H1 (cell line): ENCODE measurements at regions not wholly inside any gene's neighbourhood (a gene's known extent, or its start where the extent isn't known, plus 50 kb on each side); places are given as distances from the start of the nearest gene placed in this dataset.

Source experiments
- BACH1 ChIP-seq: IDR thresholded peaks from 2 replicates; pipeline ENCODE4 v1.6.1; 2012; ENCODE audit warnings: low read length, improper control_type of control experiment
- CEBPB ChIP-seq: IDR thresholded peaks from 2 replicates; pipeline ENCODE4 v1.6.1; 2012; ENCODE audit warnings: low read depth, low read length
- CTBP2 ChIP-seq: IDR thresholded peaks from 2 replicates; pipeline ENCODE4 v1.7.0; 2011; ENCODE audit warnings: borderline replicate concordance, mild to moderate bottlenecking, moderate library complexity, mixed read lengths, low read length; ENCODE audit not compliant: insufficient read depth, insufficient read length
- EGR1 ChIP-seq: IDR thresholded peaks from 2 replicates; pipeline ENCODE4 v1.6.1; 2011; ENCODE audit warnings: low read depth, low read length, borderline replicate concordance
- GABPA ChIP-seq: IDR thresholded peaks from 2 replicates; pipeline ENCODE4 v1.6.1; 2011; ENCODE audit warnings: mild to moderate bottlenecking, low read length, moderate library complexity, borderline replicate concordance; ENCODE audit not compliant: insufficient read depth
- KDM1A ChIP-seq: fragments of 200-600, 300-600 bp; sonication (generic); IDR thresholded peaks from 2 replicates; pipeline ENCODE4 v1.7.1; 2016; ENCODE audit warnings: mild to moderate bottlenecking, low read length, borderline replicate concordance
- NANOG ChIP-seq: IDR thresholded peaks from 2 replicates; pipeline ENCODE4 v1.6.1; 2011; ENCODE audit warnings: low read length, low read depth, mild to moderate bottlenecking, inconsistent platforms; ENCODE audit not compliant: insufficient read depth, poor library complexity, severe bottlenecking
- SIN3A ChIP-seq, 2 experiments: IDR thresholded peaks in 1 of 2; conservative IDR thresholded peaks in 1 of 2; 2 replicates each; pipeline ENCODE4 v1.6.1; 2011 to 2012; ENCODE audit warnings: low read length in 2 of 2, improper control_type of control experiment in 1 of 2, low read depth in 1 of 2, mild to moderate bottlenecking in 1 of 2
- SP2 ChIP-seq: IDR thresholded peaks from 2 replicates; pipeline ENCODE4 v1.6.1; 2012; ENCODE audit warnings: mild to moderate bottlenecking, low read length, inconsistent platforms
- TF ChIP-seq, protein P1 (sequence below): fragments of 300-600 bp; sonication (generic); IDR thresholded peaks from 2 replicates; pipeline ENCODE4 v1.7.1; 2012; ENCODE audit warnings: low read length, moderate library complexity, mild to moderate bottlenecking, inconsistent platforms; ENCODE audit not compliant: insufficient replicate concordance

DNA sequence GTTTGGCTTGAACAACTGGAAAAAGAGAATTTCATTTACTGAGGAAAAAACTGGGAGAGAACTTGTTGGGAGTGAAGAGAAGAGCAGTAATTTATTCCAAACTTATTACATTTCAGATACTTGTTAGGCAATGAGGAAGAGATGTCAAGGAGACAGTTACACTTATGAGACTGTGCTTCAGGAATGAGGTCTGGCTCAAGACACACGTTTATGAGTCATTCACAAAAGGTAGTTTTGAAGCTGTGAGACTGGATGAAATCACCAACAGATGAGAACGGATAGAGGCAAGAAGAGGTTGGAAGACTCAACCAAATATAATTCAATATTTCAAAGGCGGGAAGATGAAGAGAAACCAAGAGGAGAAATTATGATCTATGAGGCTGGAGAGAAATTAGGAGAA is 70.6 kb upstream of the DEFB112 start (continued):
- TF ChIP-seq, protein P1, sequence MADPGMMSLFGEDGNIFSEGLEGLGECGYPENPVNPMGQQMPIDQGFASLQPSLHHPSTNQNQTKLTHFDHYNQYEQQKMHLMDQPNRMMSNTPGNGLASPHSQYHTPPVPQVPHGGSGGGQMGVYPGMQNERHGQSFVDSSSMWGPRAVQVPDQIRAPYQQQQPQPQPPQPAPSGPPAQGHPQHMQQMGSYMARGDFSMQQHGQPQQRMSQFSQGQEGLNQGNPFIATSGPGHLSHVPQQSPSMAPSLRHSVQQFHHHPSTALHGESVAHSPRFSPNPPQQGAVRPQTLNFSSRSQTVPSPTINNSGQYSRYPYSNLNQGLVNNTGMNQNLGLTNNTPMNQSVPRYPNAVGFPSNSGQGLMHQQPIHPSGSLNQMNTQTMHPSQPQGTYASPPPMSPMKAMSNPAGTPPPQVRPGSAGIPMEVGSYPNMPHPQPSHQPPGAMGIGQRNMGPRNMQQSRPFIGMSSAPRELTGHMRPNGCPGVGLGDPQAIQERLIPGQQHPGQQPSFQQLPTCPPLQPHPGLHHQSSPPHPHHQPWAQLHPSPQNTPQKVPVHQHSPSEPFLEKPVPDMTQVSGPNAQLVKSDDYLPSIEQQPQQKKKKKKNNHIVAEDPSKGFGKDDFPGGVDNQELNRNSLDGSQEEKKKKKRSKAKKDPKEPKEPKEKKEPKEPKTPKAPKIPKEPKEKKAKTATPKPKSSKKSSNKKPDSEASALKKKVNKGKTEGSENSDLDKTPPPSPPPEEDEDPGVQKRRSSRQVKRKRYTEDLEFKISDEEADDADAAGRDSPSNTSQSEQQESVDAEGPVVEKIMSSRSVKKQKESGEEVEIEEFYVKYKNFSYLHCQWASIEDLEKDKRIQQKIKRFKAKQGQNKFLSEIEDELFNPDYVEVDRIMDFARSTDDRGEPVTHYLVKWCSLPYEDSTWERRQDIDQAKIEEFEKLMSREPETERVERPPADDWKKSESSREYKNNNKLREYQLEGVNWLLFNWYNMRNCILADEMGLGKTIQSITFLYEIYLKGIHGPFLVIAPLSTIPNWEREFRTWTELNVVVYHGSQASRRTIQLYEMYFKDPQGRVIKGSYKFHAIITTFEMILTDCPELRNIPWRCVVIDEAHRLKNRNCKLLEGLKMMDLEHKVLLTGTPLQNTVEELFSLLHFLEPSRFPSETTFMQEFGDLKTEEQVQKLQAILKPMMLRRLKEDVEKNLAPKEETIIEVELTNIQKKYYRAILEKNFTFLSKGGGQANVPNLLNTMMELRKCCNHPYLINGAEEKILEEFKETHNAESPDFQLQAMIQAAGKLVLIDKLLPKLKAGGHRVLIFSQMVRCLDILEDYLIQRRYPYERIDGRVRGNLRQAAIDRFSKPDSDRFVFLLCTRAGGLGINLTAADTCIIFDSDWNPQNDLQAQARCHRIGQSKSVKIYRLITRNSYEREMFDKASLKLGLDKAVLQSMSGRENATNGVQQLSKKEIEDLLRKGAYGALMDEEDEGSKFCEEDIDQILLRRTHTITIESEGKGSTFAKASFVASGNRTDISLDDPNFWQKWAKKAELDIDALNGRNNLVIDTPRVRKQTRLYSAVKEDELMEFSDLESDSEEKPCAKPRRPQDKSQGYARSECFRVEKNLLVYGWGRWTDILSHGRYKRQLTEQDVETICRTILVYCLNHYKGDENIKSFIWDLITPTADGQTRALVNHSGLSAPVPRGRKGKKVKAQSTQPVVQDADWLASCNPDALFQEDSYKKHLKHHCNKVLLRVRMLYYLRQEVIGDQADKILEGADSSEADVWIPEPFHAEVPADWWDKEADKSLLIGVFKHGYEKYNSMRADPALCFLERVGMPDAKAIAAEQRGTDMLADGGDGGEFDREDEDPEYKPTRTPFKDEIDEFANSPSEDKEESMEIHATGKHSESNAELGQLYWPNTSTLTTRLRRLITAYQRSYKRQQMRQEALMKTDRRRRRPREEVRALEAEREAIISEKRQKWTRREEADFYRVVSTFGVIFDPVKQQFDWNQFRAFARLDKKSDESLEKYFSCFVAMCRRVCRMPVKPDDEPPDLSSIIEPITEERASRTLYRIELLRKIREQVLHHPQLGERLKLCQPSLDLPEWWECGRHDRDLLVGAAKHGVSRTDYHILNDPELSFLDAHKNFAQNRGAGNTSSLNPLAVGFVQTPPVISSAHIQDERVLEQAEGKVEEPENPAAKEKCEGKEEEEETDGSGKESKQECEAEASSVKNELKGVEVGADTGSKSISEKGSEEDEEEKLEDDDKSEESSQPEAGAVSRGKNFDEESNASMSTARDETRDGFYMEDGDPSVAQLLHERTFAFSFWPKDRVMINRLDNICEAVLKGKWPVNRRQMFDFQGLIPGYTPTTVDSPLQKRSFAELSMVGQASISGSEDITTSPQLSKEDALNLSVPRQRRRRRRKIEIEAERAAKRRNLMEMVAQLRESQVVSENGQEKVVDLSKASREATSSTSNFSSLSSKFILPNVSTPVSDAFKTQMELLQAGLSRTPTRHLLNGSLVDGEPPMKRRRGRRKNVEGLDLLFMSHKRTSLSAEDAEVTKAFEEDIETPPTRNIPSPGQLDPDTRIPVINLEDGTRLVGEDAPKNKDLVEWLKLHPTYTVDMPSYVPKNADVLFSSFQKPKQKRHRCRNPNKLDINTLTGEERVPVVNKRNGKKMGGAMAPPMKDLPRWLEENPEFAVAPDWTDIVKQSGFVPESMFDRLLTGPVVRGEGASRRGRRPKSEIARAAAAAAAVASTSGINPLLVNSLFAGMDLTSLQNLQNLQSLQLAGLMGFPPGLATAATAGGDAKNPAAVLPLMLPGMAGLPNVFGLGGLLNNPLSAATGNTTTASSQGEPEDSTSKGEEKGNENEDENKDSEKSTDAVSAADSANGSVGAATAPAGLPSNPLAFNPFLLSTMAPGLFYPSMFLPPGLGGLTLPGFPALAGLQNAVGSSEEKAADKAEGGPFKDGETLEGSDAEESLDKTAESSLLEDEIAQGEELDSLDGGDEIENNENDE = no peak
- TF ChIP-seq SIN3A (conservative IDR thresholded peaks at IDR 0.05 in 1 of 2, IDR thresholded peaks at IDR 0.05 in 1 of 2; ENCODE audit: low read depth in 1 of 2, low read length in 2 of 2) = no peak
- TF ChIP-seq KDM1A = no peak
- TF ChIP-seq CEBPB = no peak
- no peak for TF ChIP-seq CTBP2
- TF ChIP-seq GABPA = no peak
- no peak for TF ChIP-seq EGR1
- TF ChIP-seq BACH1 = no peak
- no peak for TF ChIP-seq SP2
- TF ChIP-seq NANOG = no peak
